ENCODE measurements at regions not wholly inside any gene's neighbourhood (a gene's known extent, or its start where the extent isn't known, plus 50 kb on each side); places are given as distances from the start of the nearest gene placed in this dataset.

DNA sequence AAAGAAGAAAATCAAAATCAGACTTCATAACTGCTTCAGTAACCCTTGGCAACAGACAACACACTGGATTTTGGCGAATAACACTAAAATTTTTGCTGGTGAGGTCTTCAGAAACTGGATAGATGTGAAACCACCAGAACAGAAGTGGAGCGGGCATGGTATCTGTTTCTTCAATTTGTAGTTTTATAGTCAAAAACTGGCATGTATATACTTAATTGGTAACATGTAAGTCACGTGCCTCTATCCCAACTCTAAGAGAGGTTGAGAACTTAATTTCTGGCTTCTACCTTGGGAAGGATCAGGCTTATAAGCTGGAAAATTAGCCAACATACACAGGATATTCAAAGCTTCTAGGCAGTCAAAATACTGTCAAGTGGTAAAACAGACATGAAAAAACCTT lies 172.6 kb upstream of the CHL1 start:
- TF ChIP-seq, protein P1, sequence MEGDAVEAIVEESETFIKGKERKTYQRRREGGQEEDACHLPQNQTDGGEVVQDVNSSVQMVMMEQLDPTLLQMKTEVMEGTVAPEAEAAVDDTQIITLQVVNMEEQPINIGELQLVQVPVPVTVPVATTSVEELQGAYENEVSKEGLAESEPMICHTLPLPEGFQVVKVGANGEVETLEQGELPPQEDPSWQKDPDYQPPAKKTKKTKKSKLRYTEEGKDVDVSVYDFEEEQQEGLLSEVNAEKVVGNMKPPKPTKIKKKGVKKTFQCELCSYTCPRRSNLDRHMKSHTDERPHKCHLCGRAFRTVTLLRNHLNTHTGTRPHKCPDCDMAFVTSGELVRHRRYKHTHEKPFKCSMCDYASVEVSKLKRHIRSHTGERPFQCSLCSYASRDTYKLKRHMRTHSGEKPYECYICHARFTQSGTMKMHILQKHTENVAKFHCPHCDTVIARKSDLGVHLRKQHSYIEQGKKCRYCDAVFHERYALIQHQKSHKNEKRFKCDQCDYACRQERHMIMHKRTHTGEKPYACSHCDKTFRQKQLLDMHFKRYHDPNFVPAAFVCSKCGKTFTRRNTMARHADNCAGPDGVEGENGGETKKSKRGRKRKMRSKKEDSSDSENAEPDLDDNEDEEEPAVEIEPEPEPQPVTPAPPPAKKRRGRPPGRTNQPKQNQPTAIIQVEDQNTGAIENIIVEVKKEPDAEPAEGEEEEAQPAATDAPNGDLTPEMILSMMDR (conservative IDR thresholded peaks at IDR 0.05; ENCODE audit: low read depth, low read length), result no peak
- no peak for TF ChIP-seq EZH2 (IDR thresholded peaks at IDR 0.05; ENCODE audit: low read length, unreplicated experiment)
